GM12865 (cell line): ENCODE measurements at regions not wholly inside any gene's neighbourhood (a gene's known extent, or its start where the extent isn't known, plus 50 kb on each side); places are given as distances from the start of the nearest gene placed in this dataset.
"Not testable (repeated sequence)": the region's sequence is repeated elsewhere in the genome, so short reads cannot be mapped to it uniquely, and the experiment has no call there.

Source experiments
- DNase-seq: peaks from one replicate; pipeline ENCODE4 v3.0.0; 2010; ENCODE audit warnings: low read depth
- H3K4me3 ChIP-seq: 2 replicates; pipeline ENCODE4 v1.5.1; 2011; ENCODE audit warnings: mild to moderate bottlenecking, low read depth, low read length, control low read depth
- TF ChIP-seq, protein P1 (sequence below): IDR thresholded peaks from 2 replicates; pipeline ENCODE4 v1.5.1; 2011; ENCODE audit warnings: low read length, control low read depth, low read depth, inconsistent platforms; ENCODE audit not compliant: insufficient read depth; ENCODE audit errors: missing control alignments

DNA sequence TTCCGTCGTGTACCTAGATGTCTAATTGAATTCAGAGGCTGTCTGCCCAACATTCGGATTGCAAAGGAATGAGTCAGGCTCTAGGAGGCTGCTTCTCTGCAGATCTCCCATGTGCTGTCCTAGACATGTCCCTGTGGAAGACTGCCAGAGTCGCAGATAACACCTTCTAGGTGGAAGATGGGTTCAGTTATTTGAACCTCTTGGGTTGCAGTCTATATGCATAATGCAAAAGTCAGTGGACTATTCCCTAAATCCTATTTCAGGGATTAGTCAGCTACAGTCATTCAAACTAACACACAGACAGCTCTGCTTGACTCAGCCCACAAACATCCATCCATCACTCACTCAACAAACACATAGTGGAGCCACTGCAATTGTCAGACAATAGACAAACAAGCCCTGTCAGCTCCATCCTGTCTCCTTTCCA is 300.0 kb upstream of the CTNNB1 start:
- no peak for DNase-seq
- H3K4me3 ChIP-seq = no peak overlapping the region
- TF ChIP-seq, protein P1, sequence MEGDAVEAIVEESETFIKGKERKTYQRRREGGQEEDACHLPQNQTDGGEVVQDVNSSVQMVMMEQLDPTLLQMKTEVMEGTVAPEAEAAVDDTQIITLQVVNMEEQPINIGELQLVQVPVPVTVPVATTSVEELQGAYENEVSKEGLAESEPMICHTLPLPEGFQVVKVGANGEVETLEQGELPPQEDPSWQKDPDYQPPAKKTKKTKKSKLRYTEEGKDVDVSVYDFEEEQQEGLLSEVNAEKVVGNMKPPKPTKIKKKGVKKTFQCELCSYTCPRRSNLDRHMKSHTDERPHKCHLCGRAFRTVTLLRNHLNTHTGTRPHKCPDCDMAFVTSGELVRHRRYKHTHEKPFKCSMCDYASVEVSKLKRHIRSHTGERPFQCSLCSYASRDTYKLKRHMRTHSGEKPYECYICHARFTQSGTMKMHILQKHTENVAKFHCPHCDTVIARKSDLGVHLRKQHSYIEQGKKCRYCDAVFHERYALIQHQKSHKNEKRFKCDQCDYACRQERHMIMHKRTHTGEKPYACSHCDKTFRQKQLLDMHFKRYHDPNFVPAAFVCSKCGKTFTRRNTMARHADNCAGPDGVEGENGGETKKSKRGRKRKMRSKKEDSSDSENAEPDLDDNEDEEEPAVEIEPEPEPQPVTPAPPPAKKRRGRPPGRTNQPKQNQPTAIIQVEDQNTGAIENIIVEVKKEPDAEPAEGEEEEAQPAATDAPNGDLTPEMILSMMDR = no peak

DNA sequence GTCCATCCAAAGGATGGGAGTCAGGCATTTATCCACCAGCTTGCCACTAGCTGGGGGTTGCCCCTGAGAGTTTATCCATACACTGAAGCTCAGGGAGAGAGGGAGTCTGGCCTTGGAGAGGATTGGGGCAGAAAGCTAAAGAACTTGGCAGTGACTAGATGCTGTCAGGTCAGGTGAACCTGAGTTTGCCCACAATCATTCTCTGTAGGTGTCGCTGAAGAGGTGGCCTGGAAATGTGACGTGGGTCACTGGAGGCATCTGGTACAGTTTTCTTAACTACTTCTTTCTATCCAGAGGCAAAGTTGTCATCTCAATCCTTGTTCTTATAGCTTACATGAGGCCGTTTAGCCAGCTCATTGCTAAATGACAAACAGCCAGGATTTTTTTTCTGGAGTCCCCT is 298.0 kb upstream of the CTNNB1 start:
- no peak overlapping the region for H3K4me3 ChIP-seq
- TF ChIP-seq, protein P1 = no peak
- no peak for DNase-seq

DNA sequence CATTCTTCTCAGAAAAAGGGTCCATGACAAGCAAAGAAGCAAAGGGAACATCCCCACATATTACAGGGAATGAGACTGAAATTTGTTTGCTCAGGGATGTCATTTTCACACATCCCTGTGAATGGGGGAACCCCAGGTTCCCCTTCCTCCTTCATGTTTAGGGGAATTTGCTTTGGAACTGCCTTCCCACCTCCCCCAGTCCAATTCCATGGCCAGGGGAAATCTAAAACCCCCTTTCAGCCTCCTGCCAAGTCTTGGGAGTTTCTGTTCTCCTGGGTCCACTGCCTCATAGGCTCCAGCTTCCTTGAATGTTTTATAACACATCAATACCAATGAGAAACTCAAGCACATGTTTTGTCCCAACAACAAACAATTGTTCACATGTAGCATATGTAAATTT is 297.5 kb upstream of the CTNNB1 start:
- no peak for DNase-seq
- no peak overlapping the region for H3K4me3 ChIP-seq

DNA sequence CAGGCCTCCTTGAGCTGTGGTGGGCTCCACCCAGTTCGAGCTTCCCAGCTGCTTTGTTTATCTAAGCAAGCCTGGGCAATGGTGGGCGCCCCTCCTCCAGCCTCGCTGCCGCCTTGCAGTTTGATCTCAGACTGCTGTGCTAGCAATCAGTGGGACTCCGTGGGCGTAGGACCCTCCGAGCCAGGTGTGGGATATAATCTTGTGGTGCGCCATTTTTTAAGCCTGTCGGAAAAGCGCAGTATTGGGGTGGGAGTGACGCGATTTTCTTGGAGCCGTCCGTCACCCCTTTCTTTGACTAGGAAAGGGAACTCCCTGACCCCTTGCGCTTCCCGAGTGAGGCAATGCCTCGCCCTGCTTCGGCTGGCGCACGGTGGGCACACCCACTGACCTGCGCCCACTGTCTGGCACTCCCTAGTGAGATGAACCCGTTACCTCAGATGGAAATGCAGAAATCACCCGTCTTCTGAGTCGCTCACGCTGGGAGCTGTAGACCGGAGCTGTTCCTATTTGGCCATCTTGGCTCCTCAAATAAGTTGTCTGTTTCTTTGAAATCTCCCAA is 291.3 kb upstream of the CTNNB1 start:
- not testable (repeated sequence) for H3K4me3 ChIP-seq, DNase-seq

More for the DNA sequence above, 297.5 kb upstream of the CTNNB1 start:
- TF ChIP-seq, protein P1 = no peak

DNA sequence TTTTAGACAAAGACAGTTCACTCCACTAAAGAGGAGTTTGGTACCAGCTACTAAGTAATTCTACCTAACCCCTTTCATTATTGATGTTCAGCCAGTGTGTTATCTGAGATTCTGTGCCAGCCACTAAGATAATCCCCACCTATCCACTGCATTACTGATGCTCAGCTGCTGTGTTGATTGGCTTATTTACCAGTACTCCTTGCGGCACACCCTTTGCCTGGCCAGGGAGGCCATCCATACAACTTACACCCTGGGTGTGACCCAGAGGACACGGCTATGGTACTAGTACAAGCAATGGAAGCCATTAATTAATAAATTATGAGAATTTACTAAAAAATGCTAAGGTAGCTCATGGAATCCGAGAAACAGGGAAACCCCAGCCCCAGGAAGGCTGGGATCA is 290.7 kb upstream of the CTNNB1 start:
- no peak for DNase-seq
- TF ChIP-seq, protein P1 = no peak
- H3K4me3 ChIP-seq = no peak overlapping the region

DNA sequence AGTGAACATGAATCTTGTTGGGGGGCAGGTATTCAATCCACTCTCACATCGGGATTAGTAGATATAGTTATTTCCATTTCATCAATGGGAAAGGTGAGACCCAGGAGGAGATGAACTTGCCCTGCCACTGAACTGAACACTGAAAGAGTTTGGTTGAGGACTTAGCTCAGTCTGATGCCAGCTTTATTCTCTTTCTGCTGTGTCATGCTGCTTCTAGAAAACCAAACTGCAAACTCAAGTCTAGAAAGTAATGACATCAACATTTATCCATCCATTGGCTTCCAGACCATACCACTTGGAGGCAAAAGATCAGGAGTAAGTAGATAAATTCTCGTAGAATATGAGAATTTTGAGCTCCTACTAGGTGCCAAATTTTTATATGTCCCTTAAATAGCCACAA is 288.0 kb upstream of the CTNNB1 start:
- TF ChIP-seq, protein P1 = no peak
- H3K4me3 ChIP-seq = no peak overlapping the region
- DNase-seq = no peak

DNA sequence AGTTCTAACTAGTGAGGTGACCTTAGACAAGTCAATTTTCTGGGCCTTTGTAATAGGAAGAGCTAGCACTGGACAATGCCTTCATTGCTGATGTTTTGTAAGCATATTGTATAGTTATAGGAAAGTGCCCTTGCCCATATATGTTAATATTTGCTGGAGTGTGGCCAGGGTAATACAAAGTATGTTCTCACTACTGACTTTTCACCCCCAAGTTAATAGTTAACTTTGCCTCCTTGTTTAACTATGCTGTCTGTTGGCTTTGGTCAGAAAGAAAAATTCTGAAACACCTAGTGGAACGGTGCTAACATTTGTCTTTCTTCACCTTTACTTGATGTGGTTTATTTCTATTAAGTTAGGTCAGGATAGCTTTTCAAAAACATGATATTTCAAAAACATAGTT is 287.4 kb upstream of the CTNNB1 start:
- no peak overlapping the region for H3K4me3 ChIP-seq
- DNase-seq = no peak
- TF ChIP-seq, protein P1 = no peak
